Adrenal gland (tissue), 5 donors: ENCODE measurements at regions not wholly inside any gene's neighbourhood (a gene's known extent, or its start where the extent isn't known, plus 50 kb on each side); places are given as distances from the start of the nearest gene placed in this dataset.

Experiments
- POLR2A ChIP-seq, 2 donors: fragments of 450-650 bp; IDR thresholded peaks; one replicate each; pipeline ENCODE4 v1.6.1; 2017; ENCODE audit warnings: antibody characterized with exemption in 2 of 2, mild to moderate bottlenecking in 2 of 2, moderate library complexity in 1 of 2
- TF ChIP-seq, protein P1 (sequence below), 6 experiments: fragments of 450-650 bp in 4 of 6; fragments of 200-600 bp in 2 of 6; sonication (generic) in 1 of 6; IDR thresholded peaks; 1 replicate in 5 of 6; 2 replicates in 1 of 6; pipeline versions ENCODE4 v1.5.1 to v1.8.0; 2016 to 2021; ENCODE audit warnings: antibody characterized with exemption in 6 of 6, mild to moderate bottlenecking in 2 of 6, moderate library complexity in 1 of 6
- donor health status: DM: no; HTN: no; CAD: no.

DNA sequence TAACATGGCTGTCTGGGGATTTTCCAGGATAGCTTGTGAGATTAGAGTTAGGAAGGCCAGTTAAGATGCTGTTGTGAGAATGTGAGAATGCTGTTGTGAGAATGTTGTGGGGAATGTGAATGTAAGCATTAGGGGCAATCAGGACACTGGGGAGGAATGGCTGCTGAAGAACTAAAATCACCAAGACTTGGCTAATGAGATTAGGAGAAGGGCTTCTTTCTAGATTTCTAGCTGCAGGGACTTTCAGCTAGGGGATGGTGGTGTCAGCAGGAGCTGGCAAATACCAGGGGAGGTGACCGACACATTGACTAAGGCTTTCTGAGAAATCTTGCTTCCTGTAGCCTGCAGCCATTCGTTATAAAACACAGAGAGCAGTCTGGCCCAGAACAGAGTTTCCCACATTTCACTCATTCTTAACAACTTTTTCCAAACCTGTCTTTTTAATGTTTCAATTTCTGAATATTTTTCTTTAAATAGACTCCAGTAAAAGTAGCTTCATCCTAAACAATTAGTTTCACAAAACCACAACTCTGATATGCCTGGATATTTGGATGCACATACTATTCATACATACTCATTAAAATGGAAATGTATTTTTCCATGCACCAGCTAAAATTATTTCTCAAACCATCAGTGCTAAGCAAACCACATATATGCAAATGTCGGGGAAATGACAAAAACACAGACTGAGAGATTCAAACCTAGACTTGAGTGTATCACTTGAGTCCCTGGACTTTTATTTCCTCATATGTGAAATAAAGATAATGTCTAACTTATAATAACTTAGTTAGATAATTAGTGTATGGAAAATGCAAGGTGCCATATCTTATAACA, 89.3 kb upstream of the TNC start:
- TF ChIP-seq POLR2A (IDR thresholded peaks at IDR 0.05): no peak
- TF ChIP-seq, protein P1, sequence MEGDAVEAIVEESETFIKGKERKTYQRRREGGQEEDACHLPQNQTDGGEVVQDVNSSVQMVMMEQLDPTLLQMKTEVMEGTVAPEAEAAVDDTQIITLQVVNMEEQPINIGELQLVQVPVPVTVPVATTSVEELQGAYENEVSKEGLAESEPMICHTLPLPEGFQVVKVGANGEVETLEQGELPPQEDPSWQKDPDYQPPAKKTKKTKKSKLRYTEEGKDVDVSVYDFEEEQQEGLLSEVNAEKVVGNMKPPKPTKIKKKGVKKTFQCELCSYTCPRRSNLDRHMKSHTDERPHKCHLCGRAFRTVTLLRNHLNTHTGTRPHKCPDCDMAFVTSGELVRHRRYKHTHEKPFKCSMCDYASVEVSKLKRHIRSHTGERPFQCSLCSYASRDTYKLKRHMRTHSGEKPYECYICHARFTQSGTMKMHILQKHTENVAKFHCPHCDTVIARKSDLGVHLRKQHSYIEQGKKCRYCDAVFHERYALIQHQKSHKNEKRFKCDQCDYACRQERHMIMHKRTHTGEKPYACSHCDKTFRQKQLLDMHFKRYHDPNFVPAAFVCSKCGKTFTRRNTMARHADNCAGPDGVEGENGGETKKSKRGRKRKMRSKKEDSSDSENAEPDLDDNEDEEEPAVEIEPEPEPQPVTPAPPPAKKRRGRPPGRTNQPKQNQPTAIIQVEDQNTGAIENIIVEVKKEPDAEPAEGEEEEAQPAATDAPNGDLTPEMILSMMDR (IDR thresholded peaks at IDR 0.05): no peak
